GM03348 (cell line): ENCODE measurements at regions not wholly inside any gene's neighbourhood (a gene's known extent, or its start where the extent isn't known, plus 50 kb on each side); places are given as distances from the start of the nearest gene placed in this dataset.

Experiments used
- DNase-seq: peaks from one replicate; pipeline ENCODE4 v3.0.0; 2012; ENCODE audit warnings: low spot score

GRCh38 chr13:91167706-91168385 is 179.6 kb upstream of the MIR17HG start:
- no peak for DNase-seq

DNA sequence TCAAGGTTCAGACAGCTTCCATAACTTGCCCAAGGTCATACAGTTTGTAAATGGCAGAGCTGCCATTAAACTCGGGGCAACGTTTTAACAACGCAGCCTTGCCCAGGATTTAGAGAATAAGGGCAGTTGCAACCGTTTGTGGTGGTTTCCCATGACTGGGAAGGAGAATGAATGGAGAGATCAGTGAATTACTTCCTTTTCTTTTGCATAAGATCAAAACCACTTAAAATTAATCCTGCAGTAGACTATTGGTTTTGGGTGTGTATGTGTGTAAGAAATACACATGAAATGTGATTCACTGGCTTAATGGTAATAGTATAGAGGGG is 179.1 kb upstream of the MIR17HG start:
- DNase-seq: no peak

DNA sequence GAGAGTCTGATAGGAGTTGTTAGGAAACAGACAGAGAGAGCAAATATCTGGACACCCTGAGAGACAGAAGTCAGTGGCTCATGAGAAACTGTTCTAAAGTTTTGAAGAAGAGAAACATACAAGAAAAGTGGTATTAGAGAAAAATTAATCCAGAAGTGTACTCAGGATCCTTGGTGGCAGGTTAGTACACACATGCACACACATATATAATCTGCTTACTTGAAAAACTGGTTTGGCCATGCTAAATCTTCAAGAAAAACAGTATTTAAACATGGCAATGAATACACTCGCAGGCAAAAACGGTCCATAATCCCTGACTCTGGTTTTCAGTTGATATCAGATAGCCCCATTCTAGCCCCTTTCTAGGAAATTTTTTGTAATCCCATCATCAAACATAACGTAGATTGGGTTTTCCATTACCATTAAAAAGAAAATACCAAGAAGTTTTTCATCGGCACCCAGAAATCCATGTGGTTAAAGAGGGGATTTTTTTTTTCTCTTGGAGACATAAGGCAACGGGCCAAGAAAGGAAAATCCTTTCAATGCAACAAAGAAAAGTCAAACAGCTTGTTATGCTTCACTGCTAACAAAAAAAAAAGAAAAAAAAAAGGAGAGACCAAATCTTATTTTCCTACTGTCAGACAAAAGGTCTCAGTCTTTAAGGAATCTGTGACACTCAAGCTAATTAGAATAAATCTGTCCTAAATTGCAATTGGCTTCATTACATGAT is 178.0 kb upstream of the MIR17HG start:
- DNase-seq: no peak

- DNase-seq: no peak
Measured at GRCh38 chr13:91172160-91172559, 175.3 kb upstream of the MIR17HG start.

DNA sequence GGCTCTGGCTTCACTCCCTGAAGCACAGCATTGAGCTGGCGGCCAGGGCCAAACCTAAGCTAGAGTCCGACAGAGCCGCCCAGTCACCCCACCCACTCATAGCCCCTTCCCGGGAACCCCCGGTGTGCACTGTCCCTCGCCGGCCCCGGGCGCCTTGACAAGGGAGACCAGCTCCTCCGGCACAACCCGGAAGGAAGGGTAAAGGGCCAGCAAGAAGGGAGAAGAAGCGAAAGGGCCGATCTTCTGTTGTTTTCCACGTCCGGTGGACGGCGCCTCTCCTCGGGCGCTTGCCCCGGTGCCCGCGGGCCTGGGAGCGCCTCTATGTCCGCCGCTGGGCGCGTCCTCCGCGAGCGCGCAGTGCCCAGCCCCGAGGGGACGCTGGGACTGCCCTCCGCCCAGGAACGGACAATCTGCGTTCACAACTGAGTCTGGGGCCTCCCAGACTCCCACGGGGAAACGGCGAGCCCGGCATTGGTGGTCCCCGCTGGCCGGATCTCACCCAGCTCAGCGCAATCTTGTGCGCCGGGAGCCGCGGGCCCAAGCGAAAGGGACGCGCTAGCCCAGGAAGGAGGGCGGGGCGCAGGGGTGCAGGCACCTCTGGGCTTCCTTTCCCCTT is 172.5 kb upstream of the MIR17HG start:
- no peak for DNase-seq

GRCh38 chr13:91178099-91178498 is 169.4 kb upstream of the MIR17HG start:
- DNase-seq: no peak

DNA sequence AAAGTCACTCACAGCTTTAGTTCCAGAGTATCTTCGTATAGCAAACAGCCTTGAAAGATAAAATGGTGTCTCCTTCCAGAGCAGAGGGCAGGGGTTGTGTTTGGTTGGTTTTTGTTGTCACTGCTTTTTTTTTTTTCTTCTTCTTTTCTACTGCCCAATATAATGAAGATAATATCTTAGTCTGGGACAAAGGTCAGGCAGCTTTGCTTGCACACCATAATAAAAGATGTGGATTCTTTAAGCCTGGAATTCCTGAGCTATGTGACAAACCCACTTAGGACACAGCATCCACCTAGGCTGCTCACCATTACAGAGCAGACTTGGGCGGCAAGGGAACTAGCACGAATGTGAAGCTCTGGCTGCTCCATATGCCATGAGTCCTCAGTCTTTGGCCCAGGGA is 165.6 kb upstream of the MIR17HG start:
- DNase-seq: no peak

DNA sequence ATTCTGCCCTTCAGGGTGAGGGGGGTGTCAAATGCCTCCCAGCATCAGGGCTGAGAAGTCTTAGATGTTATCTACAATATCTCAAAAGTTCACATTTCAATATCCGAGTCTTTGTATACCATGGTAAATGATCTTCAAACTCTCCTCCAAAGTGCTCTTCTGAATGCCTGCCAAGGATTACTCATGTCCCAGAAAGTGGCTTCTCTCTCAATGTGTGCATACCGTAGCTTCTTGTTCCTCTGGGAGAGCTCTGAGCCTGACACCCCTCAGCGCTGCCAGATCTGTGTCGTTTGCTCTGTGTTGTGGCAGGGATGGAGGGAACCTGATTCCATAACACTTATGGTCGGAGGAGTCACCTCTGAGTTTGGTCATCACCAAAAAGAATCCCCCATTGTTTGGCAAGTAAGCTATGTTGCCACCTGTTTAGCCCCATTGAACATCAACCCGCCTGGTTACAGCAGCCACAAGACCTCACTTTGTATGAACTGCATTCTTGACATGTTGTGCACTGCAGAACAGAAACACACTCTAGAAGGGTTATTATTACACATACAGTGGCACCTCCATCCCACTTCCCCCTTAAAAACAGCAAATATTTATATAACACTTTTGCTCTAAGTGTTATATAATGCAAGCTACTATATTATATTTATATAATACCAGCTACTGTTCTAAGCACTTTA is 163.1 kb upstream of the MIR17HG start:
- no peak for DNase-seq

GRCh38 chr13:91185294-91185863 is 162.1 kb upstream of the MIR17HG start:
- DNase-seq: no peak

DNA sequence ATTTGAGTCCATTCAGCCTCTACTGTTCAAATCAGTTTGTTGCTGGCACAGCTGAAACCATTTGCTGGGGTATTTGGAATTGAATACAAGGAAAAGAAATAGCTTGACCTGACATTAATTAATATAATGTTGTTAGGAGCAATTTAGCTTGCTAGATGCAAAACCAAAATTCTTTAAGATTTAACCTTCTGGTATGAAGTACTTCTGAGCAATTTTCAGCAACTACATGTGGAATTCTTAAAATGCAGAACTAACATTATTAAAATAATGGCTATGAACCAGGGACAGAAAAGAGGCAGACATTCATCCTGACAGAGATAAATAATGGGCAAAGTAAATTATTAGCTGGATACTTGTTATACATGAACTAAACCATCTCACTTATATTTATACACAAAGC is 160.0 kb upstream of the MIR17HG start:
- DNase-seq: no peak

GRCh38 chr13:91189506-91189905 is 158.0 kb upstream of the MIR17HG start:
- DNase-seq: no peak

DNA sequence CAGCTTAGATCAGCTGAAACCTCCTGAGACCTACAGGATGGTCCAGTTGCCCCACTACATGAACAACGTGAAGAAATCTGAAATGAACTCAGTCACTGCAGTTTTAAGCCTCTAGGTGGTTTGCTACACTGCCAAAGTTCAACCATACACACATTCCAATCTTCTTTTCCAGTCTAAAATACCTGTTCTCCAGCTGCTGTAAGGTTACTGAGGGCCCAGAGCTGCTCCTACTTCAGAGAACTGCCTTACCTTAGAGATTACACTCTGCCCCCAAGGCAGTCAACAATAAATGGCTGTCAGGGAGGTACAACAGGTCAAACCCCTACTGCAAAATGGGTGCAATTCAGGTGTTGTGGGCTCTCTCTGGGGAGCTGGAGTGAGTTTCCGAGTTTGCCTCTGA is 154.1 kb upstream of the MIR17HG start:
- no peak for DNase-seq

GRCh38 chr13:91195789-91196188 is 151.7 kb upstream of the MIR17HG start:
- DNase-seq: no peak

GRCh38 chr13:91196958-91197357 is 150.5 kb upstream of the MIR17HG start:
- DNase-seq: no peak

DNA sequence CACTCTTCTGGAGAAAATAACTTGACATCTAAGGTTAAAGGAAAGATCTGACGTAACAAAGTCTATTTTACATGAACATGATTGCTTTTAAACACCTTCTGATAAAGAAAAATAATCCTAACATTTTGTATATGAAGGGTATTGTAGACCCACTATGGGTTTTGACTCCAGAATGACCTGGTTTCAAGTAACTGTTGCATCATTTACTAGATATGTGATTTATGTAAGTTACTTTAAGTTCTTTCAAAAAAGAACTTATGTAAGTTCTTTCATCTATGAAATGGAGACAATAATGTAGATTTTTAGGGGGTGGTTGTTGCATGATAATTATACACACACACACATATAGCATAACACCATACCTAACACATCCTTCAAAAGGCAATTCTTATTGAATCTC is 147.6 kb upstream of the MIR17HG start:
- no peak for DNase-seq

GRCh38 chr13:91200486-91200885 is 147.0 kb upstream of the MIR17HG start:
- no peak for DNase-seq

GRCh38 chr13:91203430-91203829 is 144.1 kb upstream of the MIR17HG start:
- DNase-seq: no peak

- no peak for DNase-seq
Measured at GRCh38 chr13:91207261-91207660, 140.2 kb upstream of the MIR17HG start.

DNA sequence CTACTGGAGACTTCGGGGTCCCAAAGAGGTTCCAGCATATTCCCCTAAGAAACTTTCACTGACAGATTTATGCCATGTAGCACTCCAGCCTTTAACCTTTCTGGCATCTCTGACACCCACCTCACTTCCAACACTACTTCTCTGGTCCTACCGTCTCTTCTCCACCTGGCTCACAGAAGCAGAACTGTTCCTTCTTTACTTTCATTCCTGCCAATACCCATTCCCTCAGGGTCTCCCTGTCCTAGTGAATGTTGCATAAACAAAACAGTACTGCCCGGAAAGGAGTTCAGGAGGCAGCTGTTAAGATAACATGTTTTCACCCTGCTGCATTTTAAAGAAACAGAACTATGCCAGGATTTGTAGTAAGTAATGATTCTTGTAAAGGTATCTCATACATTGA is 136.0 kb upstream of the MIR17HG start:
- DNase-seq: no peak

DNA sequence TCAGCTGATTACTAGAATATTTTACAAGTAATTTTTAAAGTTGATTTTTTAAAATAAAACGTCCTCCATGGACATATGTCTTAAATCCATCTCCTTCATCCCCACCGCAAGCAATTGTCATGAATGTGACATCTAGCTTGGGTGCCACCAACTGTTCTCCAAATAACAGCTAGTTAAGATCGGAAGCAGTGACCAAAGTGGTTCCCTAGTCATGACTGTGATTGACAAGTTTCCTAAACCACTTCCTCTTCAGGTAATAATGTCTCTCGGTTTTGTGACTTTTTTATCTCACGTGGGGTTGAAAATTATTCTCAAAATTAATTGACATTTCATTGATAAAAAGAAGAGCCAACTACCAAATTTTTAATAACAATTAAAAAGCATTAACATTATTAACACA is 135.3 kb upstream of the MIR17HG start:
- no peak for DNase-seq

DNA sequence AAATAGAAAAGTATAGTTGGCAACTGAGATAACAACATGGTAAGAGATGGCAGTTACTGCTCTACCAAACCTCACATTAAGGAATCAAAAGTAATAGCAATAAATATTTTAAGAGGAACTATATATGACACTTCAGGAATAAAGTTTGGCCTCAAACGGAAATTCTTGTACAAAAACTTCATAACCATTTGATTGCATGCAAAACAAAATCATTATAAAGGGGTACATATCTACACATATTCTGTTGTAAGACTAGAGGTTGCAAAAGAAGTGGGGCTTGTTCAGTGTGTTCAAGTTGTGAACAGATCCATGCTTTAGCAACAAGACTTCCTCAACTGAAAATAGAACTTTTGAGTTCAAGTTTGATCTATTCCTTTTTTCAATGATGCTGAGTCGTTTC is 133.5 kb upstream of the MIR17HG start:
- DNase-seq: no peak

DNA sequence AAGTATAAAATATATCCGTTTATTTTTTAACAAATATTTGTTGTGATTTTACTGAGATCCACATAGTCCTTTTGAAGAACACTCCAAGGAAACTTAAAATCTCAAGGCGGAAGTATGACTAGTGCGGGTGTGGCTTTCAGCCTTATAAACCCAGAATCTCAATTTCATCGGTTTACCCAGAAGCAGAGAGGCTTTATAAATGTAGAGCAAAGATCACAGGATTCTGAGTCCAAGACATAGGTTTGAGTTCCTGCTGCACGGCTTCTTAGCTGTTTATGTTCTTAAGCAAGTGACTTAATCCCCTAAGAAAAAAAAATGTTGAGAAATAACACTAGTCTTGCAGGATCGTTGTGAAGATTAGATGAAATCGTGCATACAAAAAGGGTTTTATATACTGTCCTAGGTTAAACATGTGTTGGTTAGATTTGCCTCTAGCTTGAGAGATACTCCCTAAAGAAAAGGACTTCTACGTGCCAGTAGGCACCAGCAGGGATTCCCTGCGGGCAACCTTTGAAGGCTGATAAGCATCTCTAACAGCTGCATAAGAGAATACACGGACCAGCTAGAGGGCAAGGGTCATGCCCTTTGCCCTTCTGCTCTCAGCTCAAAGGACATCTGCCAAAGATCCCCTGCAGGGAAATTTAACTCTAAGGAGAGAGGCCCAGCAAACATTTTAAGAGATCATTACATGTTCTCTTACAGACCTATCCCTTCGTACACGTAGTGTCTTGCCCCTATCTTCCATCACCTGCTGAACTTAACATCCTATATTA is 130.4 kb upstream of the MIR17HG start:
- DNase-seq: no peak
